Neuronal stem cell (in vitro differentiated cells): ENCODE measurements at regions not wholly inside any gene's neighbourhood (a gene's known extent, or its start where the extent isn't known, plus 50 kb on each side); places are given as distances from the start of the nearest gene placed in this dataset.

Experiments
- DNase-seq: peaks from one replicate; pipeline ENCODE4 v3.0.0-alpha.2; 2013; ENCODE audit warnings: low spot score
- H2AFZ ChIP-seq: one replicate; pipeline ENCODE4 v1.6.1; 2013; ENCODE audit warnings: mild to moderate bottlenecking, low read length, inconsistent platforms
- H2AK5ac ChIP-seq: 2 replicates; pipeline ENCODE4 v1.6.1; 2013; ENCODE audit warnings: low read depth, mild to moderate bottlenecking, inconsistent platforms, low read length, moderate library complexity, mixed read lengths
- H2BK120ac ChIP-seq: 2 replicates; pipeline ENCODE4 v1.6.1; 2013; ENCODE audit warnings: low read depth, mild to moderate bottlenecking, inconsistent platforms, low read length, moderate library complexity, mixed read lengths
- H2BK12ac ChIP-seq: one replicate; pipeline ENCODE4 v1.6.1; 2013; ENCODE audit warnings: low read length, inconsistent platforms
- H2BK15ac ChIP-seq: 2 replicates; pipeline ENCODE4 v1.6.1; 2013; ENCODE audit warnings: mild to moderate bottlenecking, low read length, inconsistent platforms, mixed read lengths
- H2BK5ac ChIP-seq: one replicate; pipeline ENCODE4 v1.6.1; 2013; ENCODE audit warnings: inconsistent platforms, mild to moderate bottlenecking, low read length, moderate library complexity
- H3K14ac ChIP-seq: one replicate; pipeline ENCODE4 v1.6.1; 2013; ENCODE audit warnings: low read length, inconsistent platforms
- H3K18ac ChIP-seq: 2 replicates; pipeline ENCODE4 v1.6.1; 2013; ENCODE audit warnings: low read length, inconsistent platforms
- H3K23ac ChIP-seq: 2 replicates; pipeline ENCODE4 v1.6.1; 2013; ENCODE audit warnings: low read depth, mild to moderate bottlenecking, mixed read lengths, low read length, inconsistent platforms; ENCODE audit not compliant: poor library complexity
- H3K27ac ChIP-seq: replicated peaks from 3 replicates; pipeline ENCODE4 v1.5.1; 2013; ENCODE audit warnings: low read length, inconsistent platforms
- H3K27me3 ChIP-seq, 3 experiments: 2 replicates each; pipeline ENCODE4 v1.6.1; 2013; ENCODE audit warnings: low read length in 3 of 3, mild to moderate bottlenecking in 2 of 3, inconsistent platforms in 1 of 3, low read depth in 1 of 3, mixed read lengths in 1 of 3, moderate library complexity in 1 of 3; ENCODE audit not compliant: control insufficient read depth in 3 of 3, insufficient read depth in 3 of 3
- H3K36me3 ChIP-seq, 2 donors: replicated peaks in 1 of 2; 2 replicates each; pipeline ENCODE4 v1.6.1; 2013; ENCODE audit warnings: low read length in 2 of 2; ENCODE audit not compliant: control insufficient read depth in 2 of 2, insufficient read depth in 2 of 2
- H3K4ac ChIP-seq: 2 replicates; pipeline ENCODE4 v1.6.1; 2013; ENCODE audit warnings: inconsistent platforms, mild to moderate bottlenecking, low read length, moderate library complexity
- H3K4me1 ChIP-seq, 2 donors: 1 replicate in 1 of 2; 2 replicates in 1 of 2; pipeline ENCODE4 v1.6.1; 2013; ENCODE audit warnings: low read length in 2 of 2, low read depth in 1 of 2; ENCODE audit not compliant: control insufficient read depth in 2 of 2, insufficient read depth in 1 of 2
- H3K4me2 ChIP-seq: one replicate; pipeline ENCODE4 v1.6.1; 2013; ENCODE audit warnings: mild to moderate bottlenecking, low read length, inconsistent platforms; ENCODE audit not compliant: insufficient read depth, poor library complexity, severe bottlenecking
- H3K4me3 ChIP-seq, 2 donors: 2 replicates each; pipeline ENCODE4 v1.5.1; 2013; ENCODE audit warnings: low read length in 2 of 2, mild to moderate bottlenecking in 2 of 2, inconsistent platforms in 1 of 2, moderate library complexity in 1 of 2
- H3K79me1 ChIP-seq: one replicate; pipeline ENCODE4 v1.6.1; 2013; ENCODE audit warnings: low read depth, mild to moderate bottlenecking, inconsistent platforms, low read length, moderate library complexity
- H3K9ac ChIP-seq: one replicate; pipeline ENCODE4 v1.6.1; 2013; ENCODE audit warnings: mild to moderate bottlenecking, low read depth, low read length, inconsistent platforms; ENCODE audit not compliant: poor library complexity
- H3K9me3 ChIP-seq, 2 donors: replicated peaks in 1 of 2; 2 replicates each; pipeline versions ENCODE3 to v1.6.1; 2013; ENCODE audit warnings: low read length in 2 of 2, mild to moderate bottlenecking in 2 of 2, inconsistent platforms in 1 of 2, low read depth in 1 of 2, mixed read lengths in 1 of 2, moderate library complexity in 1 of 2; ENCODE audit not compliant: control insufficient read depth in 2 of 2, insufficient read depth in 1 of 2
- H4K8ac ChIP-seq: one replicate; pipeline ENCODE4 v1.6.1; 2013; ENCODE audit warnings: low read depth, mild to moderate bottlenecking, inconsistent platforms, low read length, moderate library complexity
- H4K91ac ChIP-seq: one replicate; pipeline ENCODE4 v1.6.1; 2013; ENCODE audit warnings: low read length, low read depth, mild to moderate bottlenecking, inconsistent platforms; ENCODE audit not compliant: poor library complexity
- WGBS, 2 donors: extraction: QIAGEN DNeasy Blood & Tissue Kit; methylation state at CpG; one replicate each; pipeline ENCODE4 v1.1.7; 2013; ENCODE audit warnings: missing lambda C conversion rate in 2 of 2, mixed read lengths in 1 of 2; ENCODE audit not compliant: insufficient read length in 2 of 2, insufficient replicate concordance in 1 of 2; ENCODE audit errors: extremely low coverage in 2 of 2; 5-methylcytosine and 5-hydroxymethylcytosine counted together

DNA sequence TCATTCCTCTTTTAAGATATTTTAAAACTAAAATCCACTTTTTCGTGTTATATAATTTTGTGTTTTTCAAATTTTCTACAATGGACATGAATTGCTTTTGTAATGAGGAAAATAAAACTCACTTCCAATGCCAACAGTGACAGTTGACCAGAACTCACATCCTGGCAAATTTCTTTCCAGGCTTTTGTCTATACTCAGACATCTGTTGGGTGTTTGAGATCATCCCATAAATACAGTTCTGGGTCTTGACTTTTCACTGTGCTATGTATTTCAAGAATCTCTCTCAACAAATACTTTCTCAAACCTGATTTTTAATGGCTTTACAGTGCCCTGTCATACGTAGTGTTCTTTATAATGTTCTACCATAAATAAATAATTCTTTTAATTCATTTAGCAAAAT is 57.6 kb downstream of the RPL37A start:
- Histone ChIP-seq H3K27ac (no peak overlapping the region), H3K4me1 (peaks cover 14 to 29% of the 10 kb centered on the region in 2 donors), H2BK120ac (no peak overlapping the region), H2BK12ac (no peak overlapping the region), H3K79me1 (no peaks in the 10 kb centered on the region), H3K9ac (no peak overlapping the region), H3K36me3 (no peaks in the 10 kb centered on the region), H3K4me3 (no peak overlapping the region), H2BK5ac (no peak overlapping the region), H3K14ac (no peak overlapping the region), H4K8ac (no peak overlapping the region), H4K91ac (no peak overlapping the region), H3K27me3 (no peaks in the 10 kb centered on the region), H2AFZ (no peak overlapping the region), H3K4ac (no peak overlapping the region), H3K9me3 (no peaks in the 10 kb centered on the region), H3K4me2 (no peak overlapping the region), H2BK15ac (no peak overlapping the region), H3K18ac (no peak overlapping the region), H3K23ac (no peak overlapping the region), H2AK5ac (no peak overlapping the region)
- no CpG with 5 or more reads among the region's 2 CpGs for WGBS, 2 donors
- DNase-seq, result no peak

DNA sequence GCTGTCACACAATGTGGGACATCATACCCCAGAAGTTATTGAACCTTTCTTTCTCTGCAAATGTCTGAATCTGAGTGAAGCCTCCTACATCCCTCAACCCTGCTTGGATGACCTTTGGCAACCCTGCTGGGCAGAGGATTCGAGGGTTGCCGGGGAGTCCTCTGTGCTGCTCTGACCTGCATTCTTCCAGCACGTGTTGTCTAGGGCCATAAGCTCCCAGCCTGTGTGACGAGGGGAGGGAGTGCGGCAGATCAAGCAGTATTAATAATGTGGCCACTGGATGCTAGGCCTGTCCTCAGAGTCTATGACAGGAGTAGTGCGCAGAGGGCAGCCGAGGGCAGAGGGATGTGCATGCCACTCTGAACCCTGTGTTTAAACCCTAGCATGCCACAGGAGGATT is 58.8 kb downstream of the RPL37A start:
- H2BK15ac ChIP-seq, result no peak overlapping the region
- H3K23ac ChIP-seq, result no peak overlapping the region
- H2BK12ac ChIP-seq, result no peak overlapping the region
- no CpG with 5 or more reads among the region's 7 CpGs for whole genome bisulfite sequencing, 2 donors
- peaks cover 14 to 29% of the 10 kb centered on the region in 2 donors for H3K4me1 ChIP-seq
- no peaks in the 10 kb centered on the region for H3K9me3 ChIP-seq
- DNase-seq, result no peak
- H3K79me1 ChIP-seq, result no peaks in the 10 kb centered on the region
- no peak overlapping the region for H3K4me3 ChIP-seq
- no peak overlapping the region for H2AFZ ChIP-seq
- H2AK5ac ChIP-seq, result no peak overlapping the region
- no peak overlapping the region for H3K27ac ChIP-seq
- H3K4ac ChIP-seq, result no peak overlapping the region
- no peak overlapping the region for H3K14ac ChIP-seq
- H3K36me3 ChIP-seq, result no peaks in the 10 kb centered on the region
- H2BK5ac ChIP-seq, result no peak overlapping the region
- H3K4me2 ChIP-seq, result no peak overlapping the region
- no peak overlapping the region for H3K9ac ChIP-seq
- no peak overlapping the region for H3K18ac ChIP-seq
- H4K8ac ChIP-seq, result no peak overlapping the region
- H2BK120ac ChIP-seq, result no peak overlapping the region
- no peaks in the 10 kb centered on the region for H3K27me3 ChIP-seq
- no peak overlapping the region for H4K91ac ChIP-seq

DNA sequence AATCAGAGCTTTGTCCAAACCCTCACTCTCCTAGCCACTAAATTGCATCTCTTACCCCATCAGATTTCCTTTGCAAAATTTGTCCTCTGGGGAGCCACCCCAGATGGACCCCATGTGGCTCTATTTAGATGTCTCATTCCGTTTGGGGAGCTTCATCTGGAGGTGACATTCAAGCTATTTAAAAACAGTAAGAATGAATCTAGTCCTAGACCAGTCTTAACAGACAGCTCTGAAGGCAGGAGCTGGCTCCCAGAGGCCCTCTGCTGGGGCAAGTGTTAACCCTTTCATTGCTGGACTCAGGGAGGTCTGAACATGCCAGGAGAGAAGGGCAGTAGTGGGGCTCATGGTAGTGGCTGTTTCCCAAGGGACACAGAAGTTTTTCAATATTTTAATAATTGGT is 59.2 kb downstream of the RPL37A start:
- H3K4me2 ChIP-seq, result no peak overlapping the region
- no peak overlapping the region for H4K8ac ChIP-seq
- H4K91ac ChIP-seq, result no peak overlapping the region
- no peak overlapping the region for H2AFZ ChIP-seq
- H3K4me1 ChIP-seq, result peaks cover 15 to 29% of the 10 kb centered on the region in 2 donors
- H3K4ac ChIP-seq, result no peak overlapping the region
- H2BK15ac ChIP-seq, result no peak overlapping the region
- no peak overlapping the region for H2BK120ac ChIP-seq
- no peaks in the 10 kb centered on the region for H3K79me1 ChIP-seq
- no peaks in the 10 kb centered on the region for H3K27me3 ChIP-seq
- no CpG with 5 or more reads among the region's 1 CpG for WGBS, 2 donors
- H3K36me3 ChIP-seq, result no peaks in the 10 kb centered on the region
- H2AK5ac ChIP-seq, result no peak overlapping the region
- H3K27ac ChIP-seq, result no peak overlapping the region
- no peak overlapping the region for H3K4me3 ChIP-seq
- no peaks in the 10 kb centered on the region for H3K9me3 ChIP-seq
- DNase-seq, result no peak
- no peak overlapping the region for H3K18ac ChIP-seq
- H2BK12ac ChIP-seq, result no peak overlapping the region
- no peak overlapping the region for H3K23ac ChIP-seq
- no peak overlapping the region for H3K9ac ChIP-seq
- H3K14ac ChIP-seq, result no peak overlapping the region
- no peak overlapping the region for H2BK5ac ChIP-seq

DNA sequence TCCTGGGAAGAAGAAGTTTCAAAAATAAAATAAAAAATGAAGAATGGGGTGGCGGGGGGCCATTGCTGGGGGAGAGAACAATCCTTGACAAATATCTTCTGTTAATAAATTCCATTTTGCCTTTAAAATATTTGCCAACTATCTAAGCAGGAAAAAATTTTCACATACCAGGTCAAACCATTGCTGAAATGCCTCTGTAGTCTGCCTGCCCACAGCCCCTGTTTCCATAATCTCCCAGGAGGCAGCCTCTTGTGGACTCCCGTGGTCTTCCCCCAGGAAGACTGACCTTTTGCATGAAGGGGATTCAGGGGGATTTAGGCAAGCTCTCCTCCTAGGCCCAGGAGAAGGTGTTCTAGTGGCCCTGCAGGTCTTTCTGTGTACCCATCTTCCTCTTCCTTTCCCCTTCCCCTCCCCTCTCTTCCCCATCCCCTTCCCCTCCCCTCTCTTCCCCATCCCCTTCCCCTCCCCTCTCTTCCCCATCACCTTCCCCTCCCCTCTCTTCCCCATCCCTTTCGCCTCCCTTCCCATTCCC is 61.0 kb downstream of the RPL37A start:
- Histone ChIP-seq H2BK120ac (no peak overlapping the region), H2BK5ac (no peak overlapping the region), H3K18ac (no peak overlapping the region), H2AFZ (no peak overlapping the region), H3K23ac (no peak overlapping the region), H3K27me3 (no peaks in the 10 kb centered on the region), H3K36me3 (peaks cover 0 to 2% of the 10 kb centered on the region in 2 donors), H3K9ac (no peak overlapping the region), H3K4me3 (no peak overlapping the region), H4K8ac (no peak overlapping the region), H3K79me1 (peaks cover 2% of the 10 kb centered on the region), H3K27ac (no peak overlapping the region), H3K4ac (no peak overlapping the region), H2AK5ac (no peak overlapping the region), H2BK12ac (no peak overlapping the region), H3K9me3 (peaks cover 2 to 3% of the 10 kb centered on the region in 2 donors), H4K91ac (no peak overlapping the region), H3K4me2 (no peak overlapping the region), H3K4me1 (peaks cover 14 to 28% of the 10 kb centered on the region in 2 donors), H2BK15ac (no peak overlapping the region), H3K14ac (no peak overlapping the region)
- DNase-seq, result no peak
- WGBS, 2 donors, result 100% methylated on average over 1 of the region's 3 CpGs; no CpG with 5 or more reads in 1 of the 2 donors
